HAP-1 (cell line): ENCODE measurements at regions not wholly inside any gene's neighbourhood (a gene's known extent, or its start where the extent isn't known, plus 50 kb on each side); places are given as distances from the start of the nearest gene placed in this dataset.
"Not testable (repeated sequence)": the region's sequence is repeated elsewhere in the genome, so short reads cannot be mapped to it uniquely, and the experiment has no call there.

Source experiments
- DNase-seq, 2 experiments: peaks; one replicate each; pipeline ENCODE4 v3.0.0-alpha.2; 2016 to 2020; ENCODE audit warnings: low spot score in 2 of 2
- H3K27me3 ChIP-seq: fragments of 250-450 bp; sonication (Bioruptor Pico); 2 replicates; pipeline ENCODE4 v1.5.1; 2020; ENCODE audit warnings: low read depth, mild to moderate bottlenecking, moderate library complexity
- H3K36me3 ChIP-seq: fragments of 250-450 bp; sonication (Bioruptor Pico); replicated peaks from 2 replicates; pipeline ENCODE4 v1.5.1; 2020; ENCODE audit warnings: mild to moderate bottlenecking
- H3K4me1 ChIP-seq: fragments of 250-450 bp; sonication (Bioruptor Pico); 2 replicates; pipeline ENCODE4 v1.5.1; 2020; ENCODE audit warnings: mild to moderate bottlenecking
- H3K4me3 ChIP-seq: fragments of 250-450 bp; sonication (Bioruptor Pico); 2 replicates; pipeline ENCODE4 v1.5.1; 2020; ENCODE audit warnings: mild to moderate bottlenecking, moderate library complexity
- H3K9me3 ChIP-seq: fragments of 250-450 bp; sonication (Bioruptor Pico); 2 replicates; pipeline ENCODE4 v1.5.1; 2020; ENCODE audit warnings: mild to moderate bottlenecking, moderate library complexity
- in situ Hi-C: fragments of 300-500 bp; cut with MboI; formaldehyde crosslinking; loops from 3 replicates; pipeline ENCODE4 v1.14.3; 2020; ENCODE audit warnings: low sequenced_read_pairs, inconsistent platforms, mixed read lengths

GRCh38 chr5:110256298-110256697, 470.2 kb downstream of the TMEM232 start:
- DNase-seq: peak in 1 of 2 experiments; percentile 6
- H3K4me1 ChIP-seq: no peaks in the 10 kb centered on the region
- H3K9me3 ChIP-seq: no peaks in the 10 kb centered on the region
- H3K4me3 ChIP-seq: no peak overlapping the region
- in situ Hi-C loops: no loop called here
- no peaks in the 10 kb centered on the region for H3K27me3 ChIP-seq
- no peaks in the 10 kb centered on the region for H3K36me3 ChIP-seq

- no peaks in the 10 kb centered on the region for H3K36me3 ChIP-seq
- H3K4me1 ChIP-seq: no peaks in the 10 kb centered on the region
- H3K4me3 ChIP-seq: no peak overlapping the region
- H3K27me3 ChIP-seq: no peaks in the 10 kb centered on the region
- in situ Hi-C loops: no loop called here
- H3K9me3 ChIP-seq: no peaks in the 10 kb centered on the region
- no peak for DNase-seq
These were observed 468.5 kb downstream of the TMEM232 start for GRCh38 chr5:110257971-110258370.

DNA sequence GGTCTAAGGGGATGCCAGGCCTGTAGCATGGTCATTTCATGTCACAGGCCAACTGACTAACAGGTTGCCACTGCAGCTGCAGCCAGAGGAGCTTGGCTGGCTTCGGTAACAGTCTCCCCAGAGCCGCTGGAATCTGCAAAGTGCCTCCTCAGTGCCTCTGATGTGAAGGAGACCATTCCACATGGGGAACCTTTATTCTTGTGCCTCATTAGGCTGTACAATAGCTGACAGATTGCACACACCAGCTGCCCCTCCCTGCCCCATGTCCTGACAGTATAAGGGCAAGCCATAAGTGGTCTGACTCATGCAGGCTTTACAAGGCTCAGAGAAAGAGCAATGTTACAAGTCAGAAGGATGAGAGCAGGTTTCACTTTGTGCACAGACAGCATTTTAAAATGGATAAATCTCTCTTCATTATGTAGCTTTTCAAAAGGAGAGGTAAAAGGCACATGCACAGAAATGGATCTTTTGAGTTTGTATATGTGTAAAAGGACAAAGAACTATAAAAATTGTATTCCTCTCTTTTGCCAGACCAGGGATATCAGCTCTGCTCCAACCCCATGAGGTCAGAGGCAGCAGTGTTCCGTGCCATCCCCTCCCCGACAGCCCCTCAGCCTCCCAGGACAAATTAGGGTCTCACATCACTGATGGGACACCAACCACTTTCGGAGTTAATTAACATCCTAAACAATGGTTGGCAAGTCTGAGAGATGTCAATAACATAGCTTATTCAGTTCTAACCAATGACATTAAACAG, 467.8 kb downstream of the TMEM232 start:
- Histone ChIP-seq H3K4me1 (no peaks in the 10 kb centered on the region), H3K36me3 (no peaks in the 10 kb centered on the region), H3K27me3 (no peaks in the 10 kb centered on the region), H3K4me3 (no peak overlapping the region), H3K9me3 (no peaks in the 10 kb centered on the region)
- no peak for DNase-seq
- in situ Hi-C loops: no loop called here

- DNase-seq: no peak
- no peaks in the 10 kb centered on the region for H3K9me3 ChIP-seq
- H3K4me3 ChIP-seq: no peak overlapping the region
- in situ Hi-C loops: no loop called here
- H3K27me3 ChIP-seq: no peaks in the 10 kb centered on the region
- H3K36me3 ChIP-seq: no peaks in the 10 kb centered on the region
- H3K4me1 ChIP-seq: no peaks in the 10 kb centered on the region
These were observed 463.7 kb downstream of the TMEM232 start for GRCh38 chr5:110262749-110263148.

DNA sequence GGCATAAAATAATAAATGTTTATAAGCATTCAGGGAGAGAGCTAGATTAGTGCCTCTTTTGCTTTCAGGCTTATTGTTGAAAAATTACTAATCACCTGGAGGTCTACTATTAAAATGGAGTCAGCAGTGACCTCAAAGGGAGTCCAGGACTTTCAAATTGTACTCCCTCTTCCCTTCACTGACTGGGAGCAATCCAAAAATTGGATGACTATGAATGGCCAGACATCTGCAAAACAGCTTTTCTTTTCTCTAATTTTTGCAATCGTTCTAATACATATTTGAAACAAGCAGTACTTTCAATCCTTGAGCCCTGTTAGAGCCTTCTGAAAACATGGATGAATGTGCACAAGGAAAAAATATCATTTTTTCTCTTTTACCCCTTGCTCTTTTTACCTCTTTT, 461.8 kb downstream of the TMEM232 start:
- no peaks in the 10 kb centered on the region for H3K27me3 ChIP-seq
- in situ Hi-C loops: no loop called here
- no peaks in the 10 kb centered on the region for H3K9me3 ChIP-seq
- no peak for DNase-seq
- H3K36me3 ChIP-seq: no peaks in the 10 kb centered on the region
- no peaks in the 10 kb centered on the region for H3K4me1 ChIP-seq
- no peak overlapping the region for H3K4me3 ChIP-seq

GRCh38 chr5:110265162-110265561, 461.3 kb downstream of the TMEM232 start:
- no peaks in the 10 kb centered on the region for H3K9me3 ChIP-seq
- in situ Hi-C loops: no loop called here
- no peaks in the 10 kb centered on the region for H3K36me3 ChIP-seq

GRCh38 chr5:110267714-110268113, 458.8 kb downstream of the TMEM232 start:
- H3K27me3 ChIP-seq: no peaks in the 10 kb centered on the region
- H3K4me1 ChIP-seq: no peaks in the 10 kb centered on the region
- no peaks in the 10 kb centered on the region for H3K9me3 ChIP-seq
- in situ Hi-C loops: no loop called here
- no peak for DNase-seq
- no peaks in the 10 kb centered on the region for H3K36me3 ChIP-seq
- H3K4me3 ChIP-seq: no peak overlapping the region

More at GRCh38 chr5:110265162-110265561, 461.3 kb downstream of the TMEM232 start:
- Histone ChIP-seq H3K4me3 (no peak overlapping the region), H3K27me3 (no peaks in the 10 kb centered on the region), H3K4me1 (no peaks in the 10 kb centered on the region)
- no peak for DNase-seq

DNA sequence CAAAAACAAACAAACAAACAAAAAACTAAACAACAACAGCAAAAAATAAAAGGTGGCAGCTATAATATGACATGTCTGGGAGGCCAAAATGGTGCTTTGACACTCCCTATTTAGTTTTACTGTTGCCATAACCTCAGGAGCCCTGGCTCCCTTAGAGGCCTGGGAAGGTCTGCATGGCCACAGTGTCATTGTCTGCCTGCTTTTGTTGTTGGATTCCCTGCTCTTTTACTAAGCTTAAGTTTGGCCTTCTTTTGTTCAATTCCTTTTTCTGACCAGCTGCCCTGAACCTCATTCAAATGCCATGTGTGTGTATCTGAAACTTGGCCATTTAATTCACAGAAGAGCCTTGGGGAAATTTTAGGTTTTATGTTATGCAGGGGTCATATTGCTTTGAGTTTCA, 458.2 kb downstream of the TMEM232 start:
- Histone ChIP-seq H3K4me3 (no peak overlapping the region), H3K36me3 (no peaks in the 10 kb centered on the region), H3K9me3 (no peaks in the 10 kb centered on the region), H3K4me1 (no peaks in the 10 kb centered on the region), H3K27me3 (no peaks in the 10 kb centered on the region)
- in situ Hi-C loops: no loop called here
- no peak for DNase-seq

DNA sequence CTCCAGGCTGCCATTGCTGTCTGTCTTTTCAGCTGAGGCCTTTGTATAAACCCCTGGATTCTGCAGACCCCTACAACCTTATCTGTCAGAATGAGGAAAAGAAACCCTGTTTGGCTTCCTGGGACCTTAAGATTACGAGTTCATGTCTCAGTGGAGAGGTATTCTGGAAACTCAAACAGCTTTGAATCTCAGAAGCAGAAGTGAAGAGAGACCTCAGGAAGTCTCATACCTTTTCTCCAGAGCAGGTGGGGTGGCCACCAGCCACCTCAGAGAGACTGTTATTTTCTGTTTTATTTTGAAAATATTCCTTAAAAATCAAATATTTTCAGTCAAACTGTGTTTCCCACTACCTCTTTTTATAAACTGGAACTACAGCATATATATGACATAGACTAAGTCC, 457.5 kb downstream of the TMEM232 start:
- H3K4me3 ChIP-seq: no peak overlapping the region
- in situ Hi-C loops: no loop called here
- no peaks in the 10 kb centered on the region for H3K4me1 ChIP-seq
- H3K27me3 ChIP-seq: no peaks in the 10 kb centered on the region
- DNase-seq: no peak
- H3K9me3 ChIP-seq: no peaks in the 10 kb centered on the region
- H3K36me3 ChIP-seq: no peaks in the 10 kb centered on the region

- H3K27me3 ChIP-seq: no peaks in the 10 kb centered on the region
- H3K9me3 ChIP-seq: no peaks in the 10 kb centered on the region
- in situ Hi-C loops: no loop called here
- no peaks in the 10 kb centered on the region for H3K36me3 ChIP-seq
- H3K4me3 ChIP-seq: no peak overlapping the region
- no peak for DNase-seq
- H3K4me1 ChIP-seq: no peaks in the 10 kb centered on the region
These were observed 456.9 kb downstream of the TMEM232 start for GRCh38 chr5:110269478-110270142.

DNA sequence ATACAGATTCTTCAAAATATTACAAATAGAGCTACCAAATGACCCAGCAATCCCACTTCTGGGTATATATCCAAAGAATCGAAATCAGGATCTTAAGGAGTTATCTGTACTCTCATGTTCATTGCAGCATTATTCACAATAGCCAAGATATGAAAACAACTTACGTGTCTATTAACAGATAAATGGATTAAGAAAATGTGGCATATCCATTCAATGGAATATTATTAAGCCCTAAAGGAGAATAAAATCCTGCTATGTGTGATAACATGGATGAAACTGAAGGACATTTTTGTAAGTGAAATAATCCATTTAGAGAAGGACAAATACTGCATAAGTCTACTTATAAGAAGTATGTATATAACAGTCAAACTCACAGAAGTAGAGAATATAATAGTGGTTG, 450.6 kb downstream of the TMEM232 start:
- Histone ChIP-seq H3K36me3 (no peaks in the 10 kb centered on the region), H3K9me3 (no peaks in the 10 kb centered on the region), H3K4me1 (no peaks in the 10 kb centered on the region), H3K4me3 (no peak overlapping the region), H3K27me3 (no peaks in the 10 kb centered on the region)
- in situ Hi-C loops: no loop called here
- DNase-seq: no peak

DNA sequence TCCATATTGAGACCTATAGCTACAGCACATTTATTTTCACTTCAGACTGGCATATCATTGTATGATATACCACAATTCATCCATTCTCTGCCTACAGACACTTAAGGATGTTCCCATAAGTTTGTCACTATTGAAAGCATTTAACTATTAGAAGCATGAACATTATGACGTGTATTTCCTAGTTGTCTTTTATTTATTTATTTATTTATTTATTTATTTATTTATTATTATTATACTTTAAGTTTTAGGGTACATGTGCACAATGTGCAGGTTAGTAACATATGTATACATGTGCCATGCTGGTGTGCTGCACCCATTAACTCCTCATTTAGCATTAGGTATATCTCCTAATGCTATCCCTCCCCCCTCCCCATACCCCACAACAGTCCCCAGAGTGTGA, 448.0 kb downstream of the TMEM232 start:
- H3K27me3 ChIP-seq, H3K4me1 ChIP-seq, H3K9me3 ChIP-seq, H3K4me3 ChIP-seq, DNase-seq, in situ Hi-C loops, H3K36me3 ChIP-seq: not testable (repeated sequence)

- DNase-seq, H3K36me3 ChIP-seq, H3K27me3 ChIP-seq, H3K9me3 ChIP-seq, H3K4me3 ChIP-seq, in situ Hi-C loops, H3K4me1 ChIP-seq: not testable (repeated sequence)
These were observed 442.4 kb downstream of the TMEM232 start for GRCh38 chr5:110284121-110284520.

GRCh38 chr5:110288766-110289511, 437.5 kb downstream of the TMEM232 start:
- in situ Hi-C loops: no loop called here
- Histone ChIP-seq H3K4me1 (no peaks in the 10 kb centered on the region), H3K9me3 (no peaks in the 10 kb centered on the region), H3K4me3 (no peak overlapping the region), H3K36me3 (no peaks in the 10 kb centered on the region), H3K27me3 (no peaks in the 10 kb centered on the region)
- DNase-seq: no peak
